ENCODE measurements at regions not wholly inside any gene's neighbourhood (a gene's known extent, or its start where the extent isn't known, plus 50 kb on each side); places are given as distances from the start of the nearest gene placed in this dataset.

DNA sequence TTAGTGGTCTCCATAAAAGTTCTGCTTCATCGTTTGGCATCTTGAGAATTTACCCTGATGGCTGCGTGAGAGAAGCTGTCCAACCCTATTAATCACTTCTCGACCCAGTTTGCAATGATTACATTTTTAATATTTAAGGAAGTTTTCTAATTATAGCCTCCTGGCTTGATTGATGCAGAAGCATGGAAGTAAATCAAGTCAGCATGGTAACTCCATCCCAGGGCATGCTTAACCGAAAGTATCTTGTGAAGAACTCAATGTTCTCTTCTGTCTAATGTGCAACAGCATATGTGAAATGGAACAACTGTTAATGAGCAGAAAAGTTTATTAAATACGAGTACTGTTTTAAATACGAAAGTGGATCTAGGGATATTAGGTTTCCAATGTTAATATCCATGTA, 278.9 kb upstream of the CD180 start:
- Histone ChIP-seq H4K91ac (ENCODE audit: low read length) (no peak overlapping the region), H3K9ac (ENCODE audit: low read length) (no peak overlapping the region), H3K4me3 (ENCODE audit: insufficient read depth in 1 of 2, low read depth in 1 of 2, low read length in 2 of 2) (no peak overlapping the region), H3K4me1 (ENCODE audit: control insufficient read depth, insufficient read depth, low read depth, low read length) (no peaks in the 10 kb centered on the region), H3K4ac (ENCODE audit: low read depth in 1 of 2, low read length in 2 of 2) (no peak overlapping the region), H2AK5ac (ENCODE audit: low read length, severe bottlenecking) (no peak overlapping the region), H2AFZ (ENCODE audit: low read depth, low read length) (no peak overlapping the region), H3K23ac (ENCODE audit: low read length in 2 of 2) (no peak overlapping the region), H2BK15ac (ENCODE audit: low read depth, poor library complexity, severe bottlenecking) (no peak overlapping the region), H3K9me3 (ENCODE audit: control insufficient read depth, low read length) (no peaks in the 10 kb centered on the region), H3K36me3 (ENCODE audit: control insufficient read depth in 1 of 2, insufficient read depth in 2 of 2, low read depth in 1 of 2, low read length in 2 of 2) (no peaks in the 10 kb centered on the region), H2BK12ac (ENCODE audit: low read length in 2 of 2) (no peak overlapping the region), H3K79me1 (replicated peaks; ENCODE audit: low read length, poor library complexity, severe bottlenecking) (no peaks in the 10 kb centered on the region), H3K27ac (ENCODE audit: low read length, poor library complexity, severe bottlenecking) (no peak overlapping the region), H2BK5ac (ENCODE audit: low read depth, low read length, poor library complexity, severe bottlenecking) (no peak overlapping the region), H3K18ac (ENCODE audit: low read depth in 1 of 2, low read length in 2 of 2) (no peak overlapping the region), H4K8ac (ENCODE audit: low read length) (no peak overlapping the region), H2BK120ac (ENCODE audit: low read depth, low read length) (no peak overlapping the region), H3K4me2 (ENCODE audit: low read length, poor library complexity, severe bottlenecking) (no peak overlapping the region), H3K14ac (ENCODE audit: low read length in 2 of 2) (no peak overlapping the region), H3K27me3 (ENCODE audit: control insufficient read depth in 1 of 2, insufficient read depth in 1 of 2, low read length in 2 of 2) (no peaks in the 10 kb centered on the region)
- WGBS, result over 99% methylated on average over 4 of the region's 6 CpGs
- no peak for DNase-seq

DNA sequence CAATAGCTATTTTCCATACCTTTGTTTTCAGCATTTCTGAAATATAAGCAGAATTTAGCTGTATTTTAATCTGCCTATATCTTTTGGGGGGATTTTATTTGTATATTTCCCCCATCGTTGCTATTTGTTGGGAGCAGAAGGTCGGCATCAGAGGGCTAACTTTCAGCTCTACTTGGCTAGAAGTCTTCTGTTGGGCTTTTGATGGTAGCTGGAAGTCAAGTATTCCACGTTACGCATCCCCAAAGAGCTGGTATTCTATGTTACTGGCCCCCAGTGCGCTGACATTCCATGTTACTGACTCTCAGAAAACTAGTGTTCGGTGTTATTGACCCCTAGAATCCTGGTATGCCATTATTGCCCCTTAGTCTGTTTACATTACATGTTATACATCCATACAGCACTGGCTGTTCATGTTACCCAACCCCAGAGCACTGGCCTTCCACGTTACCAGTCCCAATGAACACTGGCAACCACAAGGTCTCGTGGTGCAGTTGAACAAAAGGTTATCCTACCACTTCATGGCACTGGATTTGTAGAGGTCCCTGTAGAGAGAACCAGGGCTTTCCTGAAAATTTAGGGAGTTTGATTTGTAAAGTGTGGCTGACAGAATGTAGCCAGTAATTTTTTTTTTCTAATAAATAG, 278.1 kb upstream of the CD180 start:
- no peak overlapping the region for H2BK120ac ChIP-seq (ENCODE audit: low read depth, low read length)
- peak overlapping the region in 1 of 2 experiments; percentile 57 for H3K18ac ChIP-seq (ENCODE audit: low read depth in 1 of 2, low read length in 2 of 2)
- no peaks in the 10 kb centered on the region for H3K9me3 ChIP-seq (ENCODE audit: control insufficient read depth, low read length)
- no peak overlapping the region for H3K23ac ChIP-seq (ENCODE audit: low read length in 2 of 2)
- H3K27ac ChIP-seq (ENCODE audit: low read length, poor library complexity, severe bottlenecking), result no peak overlapping the region
- no peaks in the 10 kb centered on the region for H3K27me3 ChIP-seq (ENCODE audit: control insufficient read depth in 1 of 2, insufficient read depth in 1 of 2, low read length in 2 of 2)
- 81% methylated on average over 8 of the region's 8 CpGs for WGBS
- H3K14ac ChIP-seq (ENCODE audit: low read length in 2 of 2), result no peak overlapping the region
- H3K79me1 ChIP-seq (replicated peaks; ENCODE audit: low read length, poor library complexity, severe bottlenecking), result no peaks in the 10 kb centered on the region
- no peaks in the 10 kb centered on the region for H3K4me1 ChIP-seq (ENCODE audit: control insufficient read depth, insufficient read depth, low read depth, low read length)
- no peak overlapping the region for H3K4me3 ChIP-seq (ENCODE audit: insufficient read depth in 1 of 2, low read depth in 1 of 2, low read length in 2 of 2)
- H3K4me2 ChIP-seq (ENCODE audit: low read length, poor library complexity, severe bottlenecking), result no peak overlapping the region
- DNase-seq, result no peak
- H2AK5ac ChIP-seq (ENCODE audit: low read length, severe bottlenecking), result no peak overlapping the region
- no peaks in the 10 kb centered on the region for H3K36me3 ChIP-seq (ENCODE audit: control insufficient read depth in 1 of 2, insufficient read depth in 2 of 2, low read depth in 1 of 2, low read length in 2 of 2)
- H2BK5ac ChIP-seq (ENCODE audit: low read depth, low read length, poor library complexity, severe bottlenecking), result no peak overlapping the region
- no peak overlapping the region for H4K91ac ChIP-seq (ENCODE audit: low read length)
- H2AFZ ChIP-seq (ENCODE audit: low read depth, low read length), result no peak overlapping the region
- H2BK15ac ChIP-seq (ENCODE audit: low read depth, poor library complexity, severe bottlenecking), result no peak overlapping the region
- H2BK12ac ChIP-seq (ENCODE audit: low read length in 2 of 2), result peak overlapping the region in 1 of 2 experiments; percentile 42
- H3K4ac ChIP-seq (ENCODE audit: low read depth in 1 of 2, low read length in 2 of 2), result no peak overlapping the region
- H4K8ac ChIP-seq (ENCODE audit: low read length), result no peak overlapping the region
- no peak overlapping the region for H3K9ac ChIP-seq (ENCODE audit: low read length)

DNA sequence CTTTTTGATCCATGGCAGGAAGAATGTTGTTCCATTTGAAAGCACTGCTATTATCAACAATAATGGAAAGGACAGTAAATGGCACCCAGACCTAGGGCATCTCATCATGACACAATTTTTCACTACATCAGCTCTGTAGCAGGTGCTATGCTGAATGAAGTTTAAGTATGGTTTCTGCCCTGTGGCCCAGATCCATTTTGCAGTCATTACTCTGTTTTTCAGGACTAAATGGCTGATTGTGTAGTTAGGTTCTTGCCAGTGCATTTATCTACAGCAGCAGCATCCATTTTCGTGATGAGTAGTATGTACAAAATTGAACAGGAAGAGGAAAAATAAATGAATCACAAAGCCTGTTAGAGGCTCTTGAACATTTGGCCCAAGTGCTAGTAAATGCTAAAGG, 270.5 kb upstream of the CD180 start:
- Histone ChIP-seq H4K91ac (ENCODE audit: low read length) (no peak overlapping the region), H2BK12ac (ENCODE audit: low read length in 2 of 2) (no peak overlapping the region), H3K18ac (ENCODE audit: low read depth in 1 of 2, low read length in 2 of 2) (no peak overlapping the region), H3K14ac (ENCODE audit: low read length in 2 of 2) (no peak overlapping the region), H3K9me3 (ENCODE audit: control insufficient read depth, low read length) (no peaks in the 10 kb centered on the region), H2AFZ (ENCODE audit: low read depth, low read length) (no peak overlapping the region), H3K23ac (ENCODE audit: low read length in 2 of 2) (no peak overlapping the region), H3K4me2 (ENCODE audit: low read length, poor library complexity, severe bottlenecking) (no peak overlapping the region), H3K27me3 (ENCODE audit: control insufficient read depth in 1 of 2, insufficient read depth in 1 of 2, low read length in 2 of 2) (no peaks in the 10 kb centered on the region), H3K4me1 (ENCODE audit: control insufficient read depth, insufficient read depth, low read depth, low read length) (no peaks in the 10 kb centered on the region), H2BK15ac (ENCODE audit: low read depth, poor library complexity, severe bottlenecking) (no peak overlapping the region), H3K4me3 (ENCODE audit: insufficient read depth in 1 of 2, low read depth in 1 of 2, low read length in 2 of 2) (no peak overlapping the region), H3K79me1 (replicated peaks; ENCODE audit: low read length, poor library complexity, severe bottlenecking) (no peaks in the 10 kb centered on the region), H2BK120ac (ENCODE audit: low read depth, low read length) (no peak overlapping the region), H3K4ac (ENCODE audit: low read depth in 1 of 2, low read length in 2 of 2) (no peak overlapping the region), H2BK5ac (ENCODE audit: low read depth, low read length, poor library complexity, severe bottlenecking) (no peak overlapping the region), H3K36me3 (ENCODE audit: control insufficient read depth in 1 of 2, insufficient read depth in 2 of 2, low read depth in 1 of 2, low read length in 2 of 2) (no peaks in the 10 kb centered on the region), H2AK5ac (ENCODE audit: low read length, severe bottlenecking) (no peak overlapping the region), H4K8ac (ENCODE audit: low read length) (no peak overlapping the region), H3K9ac (ENCODE audit: low read length) (no peak overlapping the region), H3K27ac (ENCODE audit: low read length, poor library complexity, severe bottlenecking) (no peak overlapping the region)
- WGBS, result 74% methylated on average over 1 of the region's 1 CpG
- no peak for DNase-seq

DNA sequence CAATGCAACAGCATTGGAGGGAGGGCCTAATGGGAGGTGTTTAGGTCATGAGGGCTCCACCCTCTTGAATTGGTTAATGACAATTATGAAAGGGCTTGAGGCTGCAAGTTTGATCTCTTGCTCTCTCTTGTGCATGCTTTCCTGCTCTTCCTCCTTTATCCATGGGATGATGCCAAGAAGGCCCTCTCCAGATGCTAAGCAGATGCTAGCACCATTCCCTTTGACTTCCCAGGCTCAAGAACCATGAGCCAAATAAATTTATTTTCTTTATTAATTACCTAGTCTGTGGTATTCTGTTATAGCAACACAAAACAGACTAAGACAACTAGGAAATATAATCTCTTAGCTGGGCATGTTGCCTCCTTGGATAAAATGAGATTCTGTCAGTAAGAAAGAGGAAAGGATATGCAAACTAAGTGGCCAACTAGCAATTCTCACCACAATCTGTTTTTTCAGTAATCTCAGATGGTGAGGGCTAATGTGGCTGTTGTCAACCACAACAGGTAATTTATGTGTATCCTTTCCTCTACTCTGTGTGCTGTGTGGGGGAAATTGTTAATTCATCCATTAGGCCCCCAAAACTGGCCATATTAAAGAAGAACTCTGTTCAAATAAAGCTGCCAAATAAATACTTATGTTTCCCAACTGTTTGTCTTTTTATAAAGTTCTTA, 269.1 kb upstream of the CD180 start:
- H2BK120ac ChIP-seq (ENCODE audit: low read depth, low read length), result peak overlapping the region; percentile 27
- no peak overlapping the region for H3K4ac ChIP-seq (ENCODE audit: low read depth in 1 of 2, low read length in 2 of 2)
- H2BK5ac ChIP-seq (ENCODE audit: low read depth, low read length, poor library complexity, severe bottlenecking), result no peak overlapping the region
- H2BK12ac ChIP-seq (ENCODE audit: low read length in 2 of 2), result no peak overlapping the region
- no peaks in the 10 kb centered on the region for H3K79me1 ChIP-seq (replicated peaks; ENCODE audit: low read length, poor library complexity, severe bottlenecking)
- H3K9ac ChIP-seq (ENCODE audit: low read length), result no peak overlapping the region
- H2AK5ac ChIP-seq (ENCODE audit: low read length, severe bottlenecking), result no peak overlapping the region
- H3K14ac ChIP-seq (ENCODE audit: low read length in 2 of 2), result no peak overlapping the region
- no peaks in the 10 kb centered on the region for H3K9me3 ChIP-seq (ENCODE audit: control insufficient read depth, low read length)
- no peak overlapping the region for H3K18ac ChIP-seq (ENCODE audit: low read depth in 1 of 2, low read length in 2 of 2)
- no peak overlapping the region for H3K23ac ChIP-seq (ENCODE audit: low read length in 2 of 2)
- no peaks in the 10 kb centered on the region for H3K27me3 ChIP-seq (ENCODE audit: control insufficient read depth in 1 of 2, insufficient read depth in 1 of 2, low read length in 2 of 2)
- H4K8ac ChIP-seq (ENCODE audit: low read length), result no peak overlapping the region
- H3K27ac ChIP-seq (ENCODE audit: low read length, poor library complexity, severe bottlenecking), result no peak overlapping the region
- H2BK15ac ChIP-seq (ENCODE audit: low read depth, poor library complexity, severe bottlenecking), result no peak overlapping the region
- no peak for DNase-seq
- no peak overlapping the region for H4K91ac ChIP-seq (ENCODE audit: low read length)
- no peak overlapping the region for H3K4me3 ChIP-seq (ENCODE audit: insufficient read depth in 1 of 2, low read depth in 1 of 2, low read length in 2 of 2)
- no peak overlapping the region for H2AFZ ChIP-seq (ENCODE audit: low read depth, low read length)
- H3K4me1 ChIP-seq (ENCODE audit: control insufficient read depth, insufficient read depth, low read depth, low read length), result no peaks in the 10 kb centered on the region
- no peak overlapping the region for H3K4me2 ChIP-seq (ENCODE audit: low read length, poor library complexity, severe bottlenecking)
- no peaks in the 10 kb centered on the region for H3K36me3 ChIP-seq (ENCODE audit: control insufficient read depth in 1 of 2, insufficient read depth in 2 of 2, low read depth in 1 of 2, low read length in 2 of 2)
